ENCODE measurements at regions not wholly inside any gene's neighbourhood (a gene's known extent, or its start where the extent isn't known, plus 50 kb on each side); places are given as distances from the start of the nearest gene placed in this dataset.

- no peak overlapping the region for H3K23ac ChIP-seq (ENCODE audit: insufficient read length, low read depth, low read length)
- no peaks in the 10 kb centered on the region for H3K23me2 ChIP-seq (ENCODE audit: insufficient read length, low read depth, low read length, poor library complexity, severe bottlenecking)
- TF ChIP-seq CTCF (conservative IDR thresholded peaks at IDR 0.05): no peak
- H3K4me3 Mint-ChIP-seq: no peak overlapping the region; a peak in 1 of 5 replicates
- H2BK12ac ChIP-seq (ENCODE audit: insufficient read length, low read depth, low read length): no peak overlapping the region
- H2AK5ac ChIP-seq (ENCODE audit: insufficient read length, low read length): no peak overlapping the region
- no peak for DNase-seq
- peaks cover 21% of the 10 kb centered on the region for H3K27me3 Mint-ChIP-seq (ENCODE audit: low read depth)
- H2BK120ac ChIP-seq (ENCODE audit: low read depth, low read length, poor library complexity, severe bottlenecking): no peak overlapping the region
- H3K9ac ChIP-seq (ENCODE audit: extremely low read depth, insufficient read length, low read length): no peak overlapping the region
- no peak overlapping the region for H2AFZ ChIP-seq (ENCODE audit: low read length)
- no peak overlapping the region for H4K5ac ChIP-seq (ENCODE audit: insufficient read length, low read depth, low read length)
- peaks cover 1% of the 10 kb centered on the region; the same call in 1 of the 2 replicates for H3K4me1 ChIP-seq (ENCODE audit: insufficient read depth, low read length)
- no peaks in the 10 kb centered on the region for H3K9me3 ChIP-seq (ENCODE audit: control insufficient read depth, low read depth, low read length)
- no peaks in the 10 kb centered on the region for H4K20me1 ChIP-seq (ENCODE audit: control insufficient read depth, insufficient read depth, insufficient read length)
- H2BK5ac ChIP-seq (ENCODE audit: insufficient read length, low read length): no peak overlapping the region
- no peak overlapping the region for H4K8ac ChIP-seq (replicated peaks; ENCODE audit: insufficient read length, low read depth, low read length)
- no peak overlapping the region for H2BK20ac ChIP-seq (ENCODE audit: low read depth, low read length, poor library complexity, severe bottlenecking)
- no peak overlapping the region for H3K4ac ChIP-seq (ENCODE audit: low read depth, low read length)
- H3K79me2 ChIP-seq (ENCODE audit: insufficient read depth, low read length): no peaks in the 10 kb centered on the region
- no peak overlapping the region for H3K56ac ChIP-seq (ENCODE audit: insufficient read length, low read depth, low read length)
- no peak overlapping the region for H3K27ac Mint-ChIP-seq
- no peak overlapping the region for H3K18ac ChIP-seq (ENCODE audit: insufficient read length, low read depth, low read length)
- no peaks in the 10 kb centered on the region; a peak in 2 of 5 replicates for H3K9me3 Mint-ChIP-seq
- H3K4me1 Mint-ChIP-seq: peaks cover 6 to 20% of the 10 kb centered on the region in 2 experiments
- no peak overlapping the region for H3K27ac ChIP-seq (ENCODE audit: insufficient read length, low read depth, low read length)
- no peak overlapping the region for H3T11ph ChIP-seq (ENCODE audit: low read length)
- H3K14ac ChIP-seq (ENCODE audit: insufficient read depth, low read length): no peak overlapping the region
- H3K27me3 ChIP-seq (ENCODE audit: insufficient read depth, low read length): no peaks in the 10 kb centered on the region
- no peak overlapping the region for H4K91ac ChIP-seq (ENCODE audit: insufficient read length, low read depth, low read length)
- H3K36me3 Mint-ChIP-seq (ENCODE audit: insufficient read depth in 1 of 3, low read depth in 3 of 3): no peaks in the 10 kb centered on the region
- no peaks in the 10 kb centered on the region for H3K79me1 ChIP-seq (ENCODE audit: insufficient read depth, low read depth, low read length, poor library complexity, severe bottlenecking)
- H2BK15ac ChIP-seq (ENCODE audit: low read depth, low read length): no peak overlapping the region
- WGBS (ENCODE audit: extremely low coverage, insufficient read length, low lambda C conversion rate): no CpG with 5 or more reads among the region's 6 CpGs
- H3K4me2 ChIP-seq (ENCODE audit: insufficient read depth, insufficient read length, low read length): no peak overlapping the region
Measured at GRCh38 chr10:130739016-130739756, 572.3 kb downstream of the TCERG1L start.

All from H9 (cell line).